AG04450 (cell line): ENCODE measurements at regions not wholly inside any gene's neighbourhood (a gene's known extent, or its start where the extent isn't known, plus 50 kb on each side); places are given as distances from the start of the nearest gene placed in this dataset.

Experiments
- CTCF ChIA-PET: fragments of 300-600, 350-600 bp; formaldehyde crosslinking; extraction: SDS; loops from one replicate; lab custom pipeline; 2022; ENCODE audit warnings: antibody characterized with exemption, inconsistent platforms; lab: Charles Lee
- POLR2A ChIA-PET: fragments of 350-600 bp; formaldehyde crosslinking; extraction: SDS; loops from one replicate; lab custom pipeline; 2021; ENCODE audit warnings: antibody characterized with exemption, inconsistent platforms; lab: Yijun Ruan, JAX
- DNase-seq: peaks from one replicate; pipeline ENCODE4 v3.0.0-alpha.2; 2011; ENCODE audit warnings: low read depth, low spot score
- H3K27ac ChIP-seq: one replicate; pipeline ENCODE4 v1.5.1; 2012; ENCODE audit warnings: low read depth, low read length, control low read depth
- H3K27me3 ChIP-seq: one replicate; pipeline ENCODE4 v1.6.0; 2012; ENCODE audit warnings: low read length; ENCODE audit not compliant: control insufficient read depth, insufficient read depth
- H3K4me3 ChIP-seq: 2 replicates; pipeline ENCODE4 v1.5.1; 2011; ENCODE audit warnings: mild to moderate bottlenecking, low read depth, low read length, control low read depth
- H3K9me3 ChIP-seq: 2 replicates; pipeline ENCODE4 v1.5.1; 2012; ENCODE audit warnings: low read length; ENCODE audit not compliant: control insufficient read depth, insufficient read depth
- CTCF ChIP-seq: IDR thresholded peaks from 2 replicates; pipeline ENCODE4 v1.5.1; 2011; ENCODE audit warnings: low read depth, low read length, control low read depth, inconsistent platforms

- no peak for DNase-seq
- CTCF ChIA-PET = interaction anchor here (2.0 kb wide), 1 partner anchor 13 kb away, joined by 12 read pairs; no protein-coding TSS in a partner anchor
- POLR2A ChIA-PET = no interaction called here
- Histone ChIP-seq H3K27me3 (peaks cover 28% of the 10 kb centered on the region), H3K4me3 (no peak overlapping the region), H3K27ac (no peak overlapping the region), H3K9me3 (no peaks in the 10 kb centered on the region)
- TF ChIP-seq CTCF = no peak
These were observed 338.9 kb downstream of the ZSWIM6 start for GRCh38 chr5:61670941-61671340.

DNA sequence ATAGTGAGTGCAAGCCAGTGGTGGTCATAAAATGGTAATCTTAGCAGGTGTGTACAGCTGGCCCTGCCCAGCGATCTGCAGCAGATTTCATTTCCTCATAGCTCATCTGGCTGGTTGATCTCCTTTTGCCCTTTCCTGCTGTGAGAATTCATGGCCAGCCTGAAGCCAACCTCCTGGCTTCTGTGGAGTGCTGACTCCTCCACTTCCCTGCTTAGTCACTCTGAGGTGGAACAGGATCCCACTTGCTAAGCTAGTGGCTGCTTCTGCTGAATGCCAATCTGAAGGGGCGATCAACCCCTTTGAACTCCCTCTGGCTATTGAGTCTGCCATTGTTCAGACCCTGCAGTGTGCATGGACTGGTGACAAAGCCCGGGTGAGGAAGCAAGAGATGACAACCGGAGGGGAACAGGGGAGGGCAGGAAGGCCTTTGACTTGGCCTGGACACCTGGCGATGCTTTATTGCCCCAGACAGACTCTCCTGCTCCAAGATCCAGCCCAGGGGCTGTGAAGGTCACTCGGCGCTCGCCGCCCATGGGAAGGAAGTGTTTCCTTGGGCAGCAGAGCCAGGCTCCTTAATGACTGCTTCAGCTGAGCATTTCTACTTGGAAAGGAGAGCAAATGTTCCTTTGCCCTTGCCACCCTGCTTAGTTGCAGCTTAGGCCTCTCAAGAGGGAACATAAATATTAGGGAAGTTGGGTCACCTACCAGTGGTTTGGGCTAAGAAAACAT is 341.1 kb downstream of the ZSWIM6 start:
- H3K4me3 ChIP-seq = no peak overlapping the region
- TF ChIP-seq CTCF = no peak
- no peak overlapping the region for H3K27ac ChIP-seq
- no peaks in the 10 kb centered on the region for H3K9me3 ChIP-seq
- ChIA-PET POLR2A (interaction anchor here (0.8 kb wide), 1 partner anchor 1188 kb away, joined by 6 read pairs; no protein-coding TSS in a partner anchor), CTCF (interaction anchor here (1.1 to 2.0 kb wide), 2 partner anchors 14 to 15 kb away, joined by 4 to 12 read pairs; no protein-coding TSS in a partner anchor)
- no peak for DNase-seq
- peaks cover 25% of the 10 kb centered on the region for H3K27me3 ChIP-seq

DNA sequence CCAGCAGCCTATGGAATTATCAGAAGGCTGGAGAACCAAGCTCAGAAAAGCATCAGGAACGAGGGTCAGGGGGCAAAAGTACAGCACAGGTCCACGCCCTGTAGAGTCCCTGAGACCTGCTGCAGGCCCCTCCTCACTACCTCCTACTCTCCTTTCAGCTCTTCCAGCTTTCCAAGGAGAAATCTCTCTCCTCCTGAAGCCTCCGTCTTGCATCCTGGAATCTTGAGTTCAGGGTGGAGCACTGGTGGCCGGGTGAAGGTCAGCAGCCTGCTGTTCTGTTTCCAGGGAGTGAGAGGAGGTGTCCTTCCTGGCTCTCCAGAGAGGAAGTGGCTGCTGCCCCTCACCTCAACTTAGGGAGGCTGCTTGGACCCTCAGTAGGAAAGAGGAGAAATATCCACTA is 342.3 kb downstream of the ZSWIM6 start:
- TF ChIP-seq CTCF = no peak
- ChIA-PET CTCF (no interaction called here), POLR2A (no interaction called here)
- Histone ChIP-seq H3K4me3 (no peak overlapping the region), H3K27me3 (peaks cover 19% of the 10 kb centered on the region), H3K9me3 (no peaks in the 10 kb centered on the region), H3K27ac (no peak overlapping the region)
- no peak for DNase-seq

- no peak for DNase-seq
- ChIA-PET CTCF (interaction anchor here (0.5 kb wide), 1 partner anchor 219 kb away, joined by 3 read pairs; no protein-coding TSS in a partner anchor), POLR2A (no interaction called here)
- H3K4me3 ChIP-seq = no peak overlapping the region
- no peak for TF ChIP-seq CTCF
- H3K9me3 ChIP-seq = no peaks in the 10 kb centered on the region
- H3K27ac ChIP-seq = no peak overlapping the region
- H3K27me3 ChIP-seq = peaks cover 16% of the 10 kb centered on the region
These were observed 343.1 kb downstream of the ZSWIM6 start for GRCh38 chr5:61675015-61675692.

DNA sequence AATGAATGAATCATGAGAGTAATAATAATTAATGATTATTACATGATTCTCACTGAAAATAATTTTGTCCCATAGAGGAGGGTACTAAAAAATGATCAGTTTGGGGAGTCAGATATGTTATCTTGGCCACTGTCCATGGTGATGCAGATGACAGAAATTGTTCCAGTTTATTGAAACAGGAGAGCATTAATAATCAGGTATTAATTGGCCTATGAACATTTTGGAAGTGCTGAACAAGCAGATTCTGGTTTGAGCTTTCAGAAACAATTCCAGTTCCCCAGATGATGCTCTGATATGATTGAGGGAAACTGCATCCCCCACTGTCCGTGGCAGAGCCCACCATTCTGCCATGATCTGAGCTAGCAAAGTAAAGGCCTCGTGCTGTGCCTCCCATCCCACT is 345.2 kb downstream of the ZSWIM6 start:
- no peak overlapping the region for H3K4me3 ChIP-seq
- POLR2A ChIA-PET = no interaction called here
- H3K9me3 ChIP-seq = no peaks in the 10 kb centered on the region
- no peak overlapping the region for H3K27ac ChIP-seq
- CTCF ChIA-PET = interaction anchor here (2.3 kb wide), 1 partner anchor 19 kb away, joined by 13 read pairs; no protein-coding TSS in a partner anchor
- H3K27me3 ChIP-seq = peaks cover 21% of the 10 kb centered on the region
- no peak for DNase-seq
- no peak for TF ChIP-seq CTCF
